SJCRH30 (cell line): ENCODE measurements at regions not wholly inside any gene's neighbourhood (a gene's known extent, or its start where the extent isn't known, plus 50 kb on each side); places are given as distances from the start of the nearest gene placed in this dataset.

Source experiments
- DNase-seq, 2 experiments: peaks; one replicate each; pipeline ENCODE4 v3.0.0-alpha.2; 2015 to 2020
- H3K27ac ChIP-seq: fragments of 250-450 bp; sonication (Bioruptor Pico); 2 replicates; pipeline ENCODE4 v1.5.1; 2020; ENCODE audit warnings: mild to moderate bottlenecking, moderate library complexity
- H3K27me3 ChIP-seq: fragments of 250-450 bp; sonication (Bioruptor Pico); 2 replicates; pipeline ENCODE4 v1.5.1; 2020; ENCODE audit warnings: mild to moderate bottlenecking, moderate library complexity
- H3K36me3 ChIP-seq: fragments of 250-450 bp; sonication (Bioruptor Pico); 2 replicates; pipeline ENCODE4 v1.5.1; 2020; ENCODE audit warnings: mild to moderate bottlenecking, moderate library complexity
- H3K4me1 ChIP-seq: fragments of 250-450 bp; sonication (Bioruptor Pico); 2 replicates; pipeline ENCODE4 v1.5.1; 2020; ENCODE audit warnings: mild to moderate bottlenecking, moderate library complexity
- H3K4me3 ChIP-seq: fragments of 250-450 bp; sonication (Bioruptor Pico); 2 replicates; pipeline ENCODE4 v1.5.1; 2020; ENCODE audit warnings: mild to moderate bottlenecking, moderate library complexity
- H3K9me3 ChIP-seq: fragments of 250-450 bp; sonication (Bioruptor Pico); replicated peaks from 2 replicates; pipeline ENCODE4 v1.5.1; 2020; ENCODE audit warnings: mild to moderate bottlenecking, moderate library complexity

DNA sequence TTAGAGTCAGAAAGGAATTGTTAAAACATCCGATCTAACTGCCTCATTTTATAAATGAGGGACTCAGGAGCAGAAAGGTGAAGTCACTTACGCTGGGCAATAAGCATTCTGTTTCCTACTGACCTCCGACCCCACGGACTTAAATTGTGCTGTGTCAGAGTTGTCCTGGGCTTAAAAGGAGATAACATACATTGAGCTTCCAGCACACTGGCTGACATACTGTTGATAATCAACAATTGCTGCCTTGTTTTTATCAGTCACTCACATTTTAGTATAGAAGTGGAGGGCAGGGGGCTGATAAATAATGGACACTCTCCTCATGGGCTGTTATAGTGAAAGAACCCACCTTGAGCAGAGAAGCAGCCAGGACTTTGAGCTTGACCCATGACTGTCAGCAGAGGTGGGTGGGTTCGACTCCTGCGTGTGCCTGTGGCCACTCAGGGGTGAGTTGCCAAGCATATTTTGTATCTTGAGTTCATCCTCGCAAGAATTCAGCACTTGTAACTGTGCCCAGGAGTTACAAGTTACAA, 166.5 kb upstream of the JARID2 start:
- H3K9me3 ChIP-seq: no peaks in the 10 kb centered on the region
- H3K4me1 ChIP-seq: no peaks in the 10 kb centered on the region
- no peak overlapping the region for H3K27ac ChIP-seq
- DNase-seq: no peak
- H3K27me3 ChIP-seq: no peaks in the 10 kb centered on the region
- H3K36me3 ChIP-seq: no peaks in the 10 kb centered on the region
- no peak overlapping the region for H3K4me3 ChIP-seq

GRCh38 chr6:15080895-15081294, 165.0 kb upstream of the JARID2 start:
- Histone ChIP-seq H3K9me3 (no peaks in the 10 kb centered on the region), H3K27ac (no peak overlapping the region), H3K36me3 (no peaks in the 10 kb centered on the region), H3K27me3 (no peaks in the 10 kb centered on the region), H3K4me3 (no peak overlapping the region), H3K4me1 (no peaks in the 10 kb centered on the region)
- no peak for DNase-seq

DNA sequence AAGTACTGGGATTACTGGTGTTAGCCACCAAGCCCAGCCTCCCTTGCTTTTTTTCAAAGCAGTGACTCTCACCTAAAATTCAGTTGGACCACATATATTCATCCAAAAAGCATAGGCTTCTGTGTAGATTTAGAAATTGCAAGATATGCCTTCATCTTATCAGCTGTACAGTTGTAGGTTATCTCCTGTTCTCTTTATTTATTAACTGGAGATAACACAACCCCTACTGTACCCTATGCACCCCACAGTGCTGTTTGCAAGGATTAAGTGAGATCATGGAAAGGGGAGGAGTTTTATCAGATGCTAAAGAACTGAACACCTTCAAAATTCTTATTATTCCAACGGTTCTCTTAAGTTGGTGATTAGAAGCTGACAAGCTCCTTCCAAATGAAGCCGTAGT, 164.4 kb upstream of the JARID2 start:
- H3K36me3 ChIP-seq: no peaks in the 10 kb centered on the region
- H3K4me3 ChIP-seq: no peak overlapping the region

GRCh38 chr6:15082708-15083107, 163.2 kb upstream of the JARID2 start:
- no peaks in the 10 kb centered on the region for H3K4me1 ChIP-seq
- H3K4me3 ChIP-seq: no peak overlapping the region
- no peaks in the 10 kb centered on the region for H3K9me3 ChIP-seq
- H3K27me3 ChIP-seq: no peaks in the 10 kb centered on the region
- no peak for DNase-seq
- no peak overlapping the region for H3K27ac ChIP-seq
- no peaks in the 10 kb centered on the region for H3K36me3 ChIP-seq

More for the DNA sequence above, 164.4 kb upstream of the JARID2 start:
- no peak for DNase-seq
- H3K9me3 ChIP-seq: no peaks in the 10 kb centered on the region
- no peaks in the 10 kb centered on the region for H3K4me1 ChIP-seq
- H3K27ac ChIP-seq: no peak overlapping the region
- H3K27me3 ChIP-seq: no peaks in the 10 kb centered on the region

GRCh38 chr6:15086348-15087158, 159.3 kb upstream of the JARID2 start:
- DNase-seq: no peak
- Histone ChIP-seq H3K4me1 (no peaks in the 10 kb centered on the region), H3K27me3 (no peaks in the 10 kb centered on the region), H3K9me3 (no peaks in the 10 kb centered on the region), H3K4me3 (no peak overlapping the region), H3K27ac (no peak overlapping the region), H3K36me3 (no peaks in the 10 kb centered on the region)

DNA sequence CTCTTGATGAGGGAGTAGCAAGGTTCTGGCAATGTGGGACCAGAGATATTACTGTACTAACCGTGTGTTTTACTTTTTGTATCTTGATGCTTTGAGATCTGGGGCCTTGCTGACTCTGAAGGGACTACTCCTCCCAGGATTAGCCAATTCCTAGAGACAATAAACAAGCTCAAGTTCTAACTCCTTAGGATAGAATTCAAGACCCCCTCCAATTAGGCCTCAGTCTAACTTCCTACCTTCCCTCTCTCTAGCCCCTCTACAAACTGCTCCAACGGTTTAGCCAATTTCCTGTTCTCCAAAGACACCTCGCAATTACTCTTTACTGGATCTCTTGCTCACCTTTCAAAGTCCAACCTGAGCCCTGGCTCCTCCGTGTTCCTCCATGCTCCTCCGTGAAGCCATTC, 158.7 kb upstream of the JARID2 start:
- Histone ChIP-seq H3K4me1 (no peaks in the 10 kb centered on the region), H3K27ac (no peak overlapping the region), H3K36me3 (no peaks in the 10 kb centered on the region), H3K4me3 (no peak overlapping the region), H3K27me3 (no peaks in the 10 kb centered on the region), H3K9me3 (no peaks in the 10 kb centered on the region)
- no peak for DNase-seq

DNA sequence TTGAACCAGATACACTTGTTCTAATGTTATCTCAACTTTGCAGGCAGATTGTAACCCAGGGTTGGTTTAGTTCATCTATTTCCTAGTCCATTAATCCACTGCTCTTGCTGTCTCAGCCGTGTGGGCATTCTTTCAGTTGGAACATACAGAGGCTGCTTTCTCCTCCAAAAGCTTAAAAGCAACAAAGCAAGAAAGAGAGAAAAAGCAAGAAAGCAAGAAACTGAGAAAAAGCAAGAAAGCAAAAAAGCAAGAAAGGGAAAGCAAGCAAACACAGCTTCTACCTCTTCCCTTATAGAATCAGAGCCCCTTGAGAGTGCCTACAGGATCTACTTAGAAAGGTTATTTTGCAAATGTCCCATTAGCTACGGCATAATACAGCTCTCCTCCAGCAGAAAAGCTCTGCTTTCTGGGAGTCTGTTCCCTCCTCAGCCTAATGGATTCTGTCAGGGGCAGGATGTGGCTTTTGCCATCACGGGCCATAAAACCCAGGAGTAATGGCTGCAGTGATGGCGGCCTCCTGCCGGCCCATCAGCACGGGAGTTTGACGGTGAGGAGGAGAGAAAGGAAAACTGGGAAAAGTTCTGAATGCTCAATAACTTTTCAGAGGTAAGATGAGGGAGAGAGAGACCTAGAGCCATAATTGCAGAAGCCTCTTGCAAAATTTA, 156.8 kb upstream of the JARID2 start:
- no peak for DNase-seq
- H3K27ac ChIP-seq: no peak overlapping the region
- H3K27me3 ChIP-seq: no peaks in the 10 kb centered on the region
- H3K9me3 ChIP-seq: no peaks in the 10 kb centered on the region
- H3K36me3 ChIP-seq: no peaks in the 10 kb centered on the region
- no peak overlapping the region for H3K4me3 ChIP-seq
- no peaks in the 10 kb centered on the region for H3K4me1 ChIP-seq

DNA sequence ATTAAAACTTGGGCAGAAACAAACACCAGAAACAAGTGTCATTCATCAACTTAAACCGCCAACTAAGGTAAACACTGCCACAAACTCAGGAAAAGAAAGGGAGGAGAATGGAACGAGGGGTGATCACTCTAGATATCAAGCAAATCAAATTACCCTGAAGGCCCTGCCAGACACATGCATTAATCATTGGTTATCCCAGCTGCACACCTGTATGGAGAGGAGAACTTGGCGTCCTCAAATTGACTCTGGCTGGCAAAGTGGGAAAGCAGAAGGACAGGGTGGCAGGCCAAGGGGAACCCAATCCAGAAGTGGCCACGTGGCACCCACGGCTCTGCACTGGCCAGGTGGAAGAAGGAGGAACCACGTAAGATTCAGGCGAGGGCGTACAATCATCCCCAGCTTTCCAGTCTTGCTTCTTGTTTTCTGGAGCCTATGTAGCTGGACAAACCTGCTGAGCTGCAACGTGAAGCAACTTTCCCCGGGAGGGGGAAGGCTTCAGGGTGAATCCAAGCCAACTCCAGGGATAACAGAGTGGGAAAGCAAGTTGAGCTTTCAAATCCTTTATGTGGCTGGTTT, 156.2 kb upstream of the JARID2 start:
- H3K27ac ChIP-seq: no peak overlapping the region
- H3K4me1 ChIP-seq: no peaks in the 10 kb centered on the region
- no peaks in the 10 kb centered on the region for H3K9me3 ChIP-seq
- no peak overlapping the region for H3K4me3 ChIP-seq
- DNase-seq: no peak
- no peaks in the 10 kb centered on the region for H3K27me3 ChIP-seq
- H3K36me3 ChIP-seq: no peaks in the 10 kb centered on the region

DNA sequence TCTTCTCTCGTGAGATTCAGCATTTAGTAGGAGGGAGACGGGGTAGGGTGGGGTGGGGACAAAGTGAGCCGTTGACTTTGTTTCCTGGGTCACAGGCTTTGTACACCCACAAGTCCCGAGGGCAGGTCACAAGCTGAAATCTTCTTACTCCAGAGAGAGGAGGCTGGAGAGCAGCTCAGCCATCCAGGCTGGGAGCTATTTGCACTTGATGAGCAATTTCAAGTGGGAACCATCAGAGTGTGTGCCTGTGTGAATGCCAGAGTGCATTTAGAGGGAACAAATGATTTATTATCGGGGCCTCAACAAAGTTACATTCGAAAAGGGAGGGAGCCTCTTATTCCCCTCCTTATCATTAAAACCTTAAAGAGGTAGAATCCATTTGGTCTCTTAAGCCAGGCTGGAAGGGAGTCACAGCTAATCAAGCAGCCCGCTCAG, 155.7 kb upstream of the JARID2 start:
- Histone ChIP-seq H3K27me3 (no peaks in the 10 kb centered on the region), H3K27ac (no peak overlapping the region), H3K9me3 (no peaks in the 10 kb centered on the region), H3K4me3 (no peak overlapping the region), H3K4me1 (no peaks in the 10 kb centered on the region), H3K36me3 (no peaks in the 10 kb centered on the region)
- DNase-seq: no peak

DNA sequence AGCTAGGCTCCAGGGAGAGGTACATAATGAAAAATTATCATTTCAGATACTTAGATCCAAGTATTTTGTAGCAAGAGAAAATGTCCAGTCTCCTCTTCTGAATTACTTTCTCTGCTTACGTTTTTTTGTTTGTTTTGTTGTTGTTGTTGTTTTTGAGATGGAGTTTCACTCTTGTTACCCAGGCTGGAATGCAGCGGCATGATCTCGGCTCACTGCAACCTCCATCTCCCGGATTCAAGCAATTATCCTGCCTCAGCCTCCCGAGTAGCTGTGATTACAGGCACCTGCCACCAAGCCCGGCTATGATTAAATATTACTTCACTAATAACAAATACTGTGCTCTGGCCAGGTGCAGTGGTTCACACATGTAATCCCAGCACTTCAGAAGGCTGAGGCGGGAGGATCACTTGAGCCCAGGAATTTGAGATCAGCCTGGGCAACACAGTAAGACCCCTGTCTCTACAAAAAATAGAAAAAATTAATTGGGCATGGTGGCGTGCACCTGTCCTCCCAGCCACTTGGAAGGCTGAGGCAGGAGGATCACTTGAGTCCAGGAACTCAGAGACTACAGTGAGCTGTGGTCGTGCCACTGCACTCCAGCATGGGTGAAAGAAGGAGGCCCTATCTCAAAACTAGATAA, 155.0 kb upstream of the JARID2 start:
- DNase-seq: no peak
- H3K27me3 ChIP-seq: no peaks in the 10 kb centered on the region
- no peak overlapping the region for H3K4me3 ChIP-seq
- no peak overlapping the region for H3K27ac ChIP-seq
- no peaks in the 10 kb centered on the region for H3K9me3 ChIP-seq
- no peaks in the 10 kb centered on the region for H3K36me3 ChIP-seq
- no peaks in the 10 kb centered on the region for H3K4me1 ChIP-seq

DNA sequence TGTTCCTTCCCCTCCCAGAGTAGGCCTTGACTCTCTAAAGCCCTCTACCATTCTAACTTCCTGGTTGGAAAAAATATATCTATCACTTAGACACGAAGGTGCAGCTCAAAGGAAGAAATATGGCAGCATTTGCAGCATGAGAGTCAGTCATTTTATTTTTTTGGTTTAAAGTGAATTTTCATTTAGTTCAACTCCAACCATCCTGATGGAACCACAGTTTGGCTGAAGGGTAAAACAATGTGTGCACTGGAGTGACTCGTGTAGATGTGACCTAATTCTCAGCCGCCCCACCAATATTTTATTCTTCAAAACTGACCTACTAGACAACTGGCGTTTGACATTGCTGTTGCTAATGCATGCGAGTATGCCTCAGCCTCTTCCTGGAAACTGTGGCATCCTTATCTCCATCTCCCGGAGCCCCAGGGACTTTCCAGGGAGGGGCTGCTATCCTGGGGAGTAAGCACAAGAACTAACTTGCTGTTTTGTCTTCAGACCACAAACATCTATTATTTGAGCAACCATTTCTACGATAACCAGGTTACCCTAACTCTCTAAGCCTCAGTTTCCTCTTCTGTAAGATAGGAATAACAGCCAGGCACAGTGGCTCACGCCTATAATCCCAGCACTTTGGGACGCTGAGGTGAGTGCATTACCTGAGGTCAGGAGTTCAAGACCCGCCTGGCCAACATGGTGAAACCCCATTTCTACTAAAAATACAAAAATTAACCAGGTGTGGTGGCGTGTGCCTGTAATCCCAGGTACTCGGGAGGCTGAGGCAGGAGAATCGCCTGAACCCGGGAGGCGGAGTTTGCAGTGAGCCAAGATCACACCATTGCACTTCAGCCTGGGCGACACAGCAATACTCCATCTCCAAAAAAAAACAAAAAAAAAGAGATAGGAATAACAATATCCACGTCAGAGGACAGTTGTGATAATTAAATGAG, 148.7 kb upstream of the JARID2 start:
- no peaks in the 10 kb centered on the region for H3K4me1 ChIP-seq
- no peak overlapping the region for H3K4me3 ChIP-seq
- H3K27ac ChIP-seq: no peak overlapping the region
- H3K9me3 ChIP-seq: no peaks in the 10 kb centered on the region
- H3K36me3 ChIP-seq: no peaks in the 10 kb centered on the region
- no peaks in the 10 kb centered on the region for H3K27me3 ChIP-seq
- DNase-seq: no peak

DNA sequence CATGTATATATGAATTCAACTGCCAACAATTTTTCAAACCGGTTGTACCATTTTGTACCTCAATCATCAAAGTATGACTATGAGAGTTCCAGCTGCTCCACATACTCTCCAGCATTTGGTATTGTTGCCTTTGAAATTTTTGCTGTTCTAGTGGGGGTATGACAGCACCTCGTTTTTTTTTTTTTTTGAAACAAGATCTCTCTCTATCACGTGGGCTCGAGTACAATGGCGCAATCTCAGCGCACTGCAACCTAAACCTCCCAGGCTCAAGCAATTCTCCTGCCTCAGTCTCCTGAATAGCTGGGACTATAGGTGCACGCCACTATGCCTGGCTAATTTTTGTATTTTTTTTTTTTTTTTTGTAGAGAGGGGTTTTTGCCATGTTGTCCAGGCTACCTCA, 144.7 kb upstream of the JARID2 start:
- H3K4me1 ChIP-seq: no peaks in the 10 kb centered on the region
- no peaks in the 10 kb centered on the region for H3K27me3 ChIP-seq
- H3K4me3 ChIP-seq: no peak overlapping the region
- H3K9me3 ChIP-seq: no peaks in the 10 kb centered on the region
- H3K36me3 ChIP-seq: no peaks in the 10 kb centered on the region
- no peak overlapping the region for H3K27ac ChIP-seq
- no peak for DNase-seq

GRCh38 chr6:15102241-15102640, 143.6 kb upstream of the JARID2 start:
- Histone ChIP-seq H3K9me3 (no peaks in the 10 kb centered on the region), H3K27ac (no peak overlapping the region), H3K4me3 (no peak overlapping the region), H3K4me1 (no peaks in the 10 kb centered on the region), H3K36me3 (no peaks in the 10 kb centered on the region), H3K27me3 (no peaks in the 10 kb centered on the region)
- no peak for DNase-seq

DNA sequence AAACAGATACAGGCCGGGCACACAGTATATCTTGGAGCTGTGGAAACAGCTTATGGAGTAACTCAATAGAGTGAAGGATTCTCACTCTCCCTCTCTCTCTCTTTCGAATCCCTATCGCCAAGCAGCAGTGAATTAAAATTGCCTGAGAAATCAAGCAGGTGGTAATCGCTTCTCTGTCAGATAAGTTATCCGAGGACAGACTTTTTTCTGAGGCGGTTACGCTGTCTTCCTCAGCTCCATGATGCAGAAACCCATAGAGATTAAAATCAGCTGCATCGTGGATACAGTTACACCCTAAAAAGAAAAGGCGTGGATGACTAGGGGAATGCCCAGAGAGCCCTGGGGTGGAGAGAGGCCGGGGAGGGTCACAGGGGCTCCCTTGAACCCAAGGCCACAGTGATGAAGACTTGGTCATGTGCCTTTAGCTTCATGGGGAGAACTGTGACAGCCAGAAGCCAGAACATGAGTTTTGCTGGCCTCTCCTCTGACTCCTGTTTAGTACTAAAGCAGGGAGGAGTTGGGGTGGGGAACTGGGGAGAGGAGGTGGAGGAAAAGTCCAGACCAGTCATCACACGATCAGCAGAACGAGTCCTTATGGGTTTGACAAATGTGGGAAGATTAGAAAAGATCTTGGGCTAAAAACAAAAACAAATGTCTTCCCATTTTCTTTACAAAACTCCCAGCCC, 138.8 kb upstream of the JARID2 start:
- no peaks in the 10 kb centered on the region for H3K36me3 ChIP-seq
- no peak overlapping the region for H3K27ac ChIP-seq
- H3K4me3 ChIP-seq: no peak overlapping the region
- H3K4me1 ChIP-seq: no peaks in the 10 kb centered on the region
- no peaks in the 10 kb centered on the region for H3K27me3 ChIP-seq
- no peak for DNase-seq
- no peaks in the 10 kb centered on the region for H3K9me3 ChIP-seq
